ENCODE measurements at regions not wholly inside any gene's neighbourhood (a gene's known extent, or its start where the extent isn't known, plus 50 kb on each side); places are given as distances from the start of the nearest gene placed in this dataset.

DNA sequence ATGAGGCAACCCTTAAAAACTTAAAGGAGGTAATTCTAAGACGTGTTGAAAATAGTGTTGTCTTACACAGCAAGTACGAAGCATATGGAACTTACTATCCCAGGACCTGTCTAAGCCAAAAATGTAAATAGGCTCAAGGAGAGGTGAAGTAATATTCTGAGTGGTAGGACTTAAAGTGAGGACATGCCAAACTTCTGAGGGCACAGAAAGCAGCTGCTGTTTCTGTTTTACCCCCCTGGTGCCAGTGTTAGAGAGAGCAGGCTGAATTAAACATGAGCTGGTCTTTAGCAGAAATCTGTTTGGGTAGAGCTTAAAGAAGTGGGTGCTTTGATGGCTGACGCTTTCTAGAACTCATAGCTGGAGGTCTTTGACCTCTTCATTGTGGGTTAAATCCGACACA lies 149.7 kb upstream of the NPHP3 start:
- TF ChIP-seq FOSL1 (IDR thresholded peaks at IDR 0.05; ENCODE audit: low read depth) (no peak), SRF (IDR thresholded peaks at IDR 0.05; ENCODE audit: low read depth) (no peak), EZH2 (IDR thresholded peaks at IDR 0.05) (no peak), POLR2A (IDR thresholded peaks at IDR 0.05; ENCODE audit: borderline replicate concordance, extremely low read depth, insufficient read depth, insufficient read length) (no peak), ZNF274 (IDR thresholded peaks at IDR 0.05; ENCODE audit: low read depth, low read length) (no peak), EGR1 (IDR thresholded peaks at IDR 0.05; ENCODE audit: low read depth) (no peak), SIN3A (IDR thresholded peaks at IDR 0.05; ENCODE audit: low read depth) (no peak), ELF1 (IDR thresholded peaks at IDR 0.05; ENCODE audit: borderline replicate concordance, low read depth) (no peak), POLR2AphosphoS5 (IDR thresholded peaks at IDR 0.05; ENCODE audit: low read depth, low read length) (no peak)
- TF ChIP-seq, protein P1, sequence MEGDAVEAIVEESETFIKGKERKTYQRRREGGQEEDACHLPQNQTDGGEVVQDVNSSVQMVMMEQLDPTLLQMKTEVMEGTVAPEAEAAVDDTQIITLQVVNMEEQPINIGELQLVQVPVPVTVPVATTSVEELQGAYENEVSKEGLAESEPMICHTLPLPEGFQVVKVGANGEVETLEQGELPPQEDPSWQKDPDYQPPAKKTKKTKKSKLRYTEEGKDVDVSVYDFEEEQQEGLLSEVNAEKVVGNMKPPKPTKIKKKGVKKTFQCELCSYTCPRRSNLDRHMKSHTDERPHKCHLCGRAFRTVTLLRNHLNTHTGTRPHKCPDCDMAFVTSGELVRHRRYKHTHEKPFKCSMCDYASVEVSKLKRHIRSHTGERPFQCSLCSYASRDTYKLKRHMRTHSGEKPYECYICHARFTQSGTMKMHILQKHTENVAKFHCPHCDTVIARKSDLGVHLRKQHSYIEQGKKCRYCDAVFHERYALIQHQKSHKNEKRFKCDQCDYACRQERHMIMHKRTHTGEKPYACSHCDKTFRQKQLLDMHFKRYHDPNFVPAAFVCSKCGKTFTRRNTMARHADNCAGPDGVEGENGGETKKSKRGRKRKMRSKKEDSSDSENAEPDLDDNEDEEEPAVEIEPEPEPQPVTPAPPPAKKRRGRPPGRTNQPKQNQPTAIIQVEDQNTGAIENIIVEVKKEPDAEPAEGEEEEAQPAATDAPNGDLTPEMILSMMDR (IDR thresholded peaks at IDR 0.05 in 2 of 3, conservative IDR thresholded peaks at IDR 0.05 in 1 of 3; ENCODE audit: borderline replicate concordance in 1 of 3, insufficient read depth in 1 of 3, low read depth in 2 of 3, low read length in 2 of 3), result no peak
- TF ChIP-seq, protein P2, sequence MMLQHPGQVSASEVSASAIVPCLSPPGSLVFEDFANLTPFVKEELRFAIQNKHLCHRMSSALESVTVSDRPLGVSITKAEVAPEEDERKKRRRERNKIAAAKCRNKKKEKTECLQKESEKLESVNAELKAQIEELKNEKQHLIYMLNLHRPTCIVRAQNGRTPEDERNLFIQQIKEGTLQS (IDR thresholded peaks at IDR 0.05), result no peak

Measured in HCT116 (cell line).